HL-60 (cell line): ENCODE measurements at regions not wholly inside any gene's neighbourhood (a gene's known extent, or its start where the extent isn't known, plus 50 kb on each side); places are given as distances from the start of the nearest gene placed in this dataset.

Experiments used
- CTCF ChIP-seq: IDR thresholded peaks from one replicate; pipeline ENCODE4 v1.5.1; 2011; ENCODE audit warnings: low read length, control low read depth, inconsistent platforms; ENCODE audit not compliant: insufficient read depth
- GABPA ChIP-seq: IDR thresholded peaks from 2 replicates; pipeline ENCODE4 v1.6.1; 2012; ENCODE audit warnings: low read depth
- POLR2AphosphoS5 ChIP-seq: IDR thresholded peaks from 2 replicates; pipeline ENCODE4 v1.6.1; 2012; ENCODE audit warnings: low read depth

- TF ChIP-seq CTCF = no peak
- TF ChIP-seq POLR2AphosphoS5 = no peak
- TF ChIP-seq GABPA = no peak
These were observed 297.5 kb upstream of the SLC16A7 start for GRCh38 chr12:59298296-59298695.
